Heart left ventricle (tissue), 13 donors: ENCODE measurements at regions not wholly inside any gene's neighbourhood (a gene's known extent, or its start where the extent isn't known, plus 50 kb on each side); places are given as distances from the start of the nearest gene placed in this dataset.

ENCODE experiments used
- POLR2A ChIP-seq, 2 donors: fragments of 450-650 bp; IDR thresholded peaks; one replicate each; pipeline ENCODE4 v1.6.1; 2017; ENCODE audit warnings: antibody characterized with exemption in 2 of 2, mild to moderate bottlenecking in 2 of 2, moderate library complexity in 2 of 2
- TF ChIP-seq, protein P1 (sequence below), 12 donors: fragments of 200-600 bp; sonication (generic) in 4 of 12; IDR thresholded peaks; one replicate each; pipeline versions ENCODE4 v1.5.0 to v1.8.0; 2018 to 2022; ENCODE audit warnings: antibody characterized with exemption in 12 of 12, mild to moderate bottlenecking in 5 of 12
- donor health status: ischemic (EF 13 %, LVEDD 7.1; RV severe dilation, severe dysfunction).
- donor health status: DM: no; HTN: yes; CAD: no.
- donor health status: DM: no; HTN: no; CAD: no.
- donor health status: ischemic (EF 25% LVEDD 6.9; RV normal size, moderate dysfunction).
- donor health status: ischemic (EF 25% LVEDD 5.7; RV mildly dilated, moderate dysfunction).
- donor health status: ischemic (EF 35%, LVEDD 5.7; RV mildly dilated, moderate dysfunction).
- donor health status: nonischemic (EF 11% LVEDD 7.7; RV severe dilation, severe dysfunction).
- donor health status: DM: yes; HTN: yes; CAD: no.
- donor health status: PGD.
- donor health status: ischemic (EF 29% LVEDD 5.4; RV normal size, mild dysfunction).
- donor health status: nonischemic (EF 23%, LVEDD 6.1; RV moderate dilation, normal function).

DNA sequence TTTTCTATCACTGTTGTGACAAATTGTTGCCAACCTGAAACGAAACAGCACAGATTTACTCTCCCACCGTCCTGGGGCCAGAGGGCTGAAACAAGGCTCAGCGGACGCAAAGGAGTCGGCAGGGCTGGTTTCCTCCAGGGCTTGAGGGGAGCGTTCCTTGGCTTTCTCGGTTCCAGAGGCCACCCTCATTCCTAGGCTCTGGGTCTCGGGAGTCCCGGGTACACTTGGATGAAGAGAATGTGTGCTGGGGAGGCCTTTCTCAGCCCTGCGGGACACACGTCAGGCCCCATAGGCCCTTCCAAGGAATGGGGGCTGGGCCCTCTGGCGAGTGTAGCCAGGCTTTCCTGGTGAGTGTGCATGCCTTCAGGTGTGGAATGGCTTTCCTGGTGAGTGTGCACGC lies 287.3 kb upstream of the HS6ST1 start:
- TF ChIP-seq, protein P1, sequence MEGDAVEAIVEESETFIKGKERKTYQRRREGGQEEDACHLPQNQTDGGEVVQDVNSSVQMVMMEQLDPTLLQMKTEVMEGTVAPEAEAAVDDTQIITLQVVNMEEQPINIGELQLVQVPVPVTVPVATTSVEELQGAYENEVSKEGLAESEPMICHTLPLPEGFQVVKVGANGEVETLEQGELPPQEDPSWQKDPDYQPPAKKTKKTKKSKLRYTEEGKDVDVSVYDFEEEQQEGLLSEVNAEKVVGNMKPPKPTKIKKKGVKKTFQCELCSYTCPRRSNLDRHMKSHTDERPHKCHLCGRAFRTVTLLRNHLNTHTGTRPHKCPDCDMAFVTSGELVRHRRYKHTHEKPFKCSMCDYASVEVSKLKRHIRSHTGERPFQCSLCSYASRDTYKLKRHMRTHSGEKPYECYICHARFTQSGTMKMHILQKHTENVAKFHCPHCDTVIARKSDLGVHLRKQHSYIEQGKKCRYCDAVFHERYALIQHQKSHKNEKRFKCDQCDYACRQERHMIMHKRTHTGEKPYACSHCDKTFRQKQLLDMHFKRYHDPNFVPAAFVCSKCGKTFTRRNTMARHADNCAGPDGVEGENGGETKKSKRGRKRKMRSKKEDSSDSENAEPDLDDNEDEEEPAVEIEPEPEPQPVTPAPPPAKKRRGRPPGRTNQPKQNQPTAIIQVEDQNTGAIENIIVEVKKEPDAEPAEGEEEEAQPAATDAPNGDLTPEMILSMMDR (IDR thresholded peaks at IDR 0.05) = no peak
- no peak for TF ChIP-seq POLR2A (IDR thresholded peaks at IDR 0.05)
